ENCODE measurements at regions not wholly inside any gene's neighbourhood (a gene's known extent, or its start where the extent isn't known, plus 50 kb on each side); places are given as distances from the start of the nearest gene placed in this dataset.

DNA sequence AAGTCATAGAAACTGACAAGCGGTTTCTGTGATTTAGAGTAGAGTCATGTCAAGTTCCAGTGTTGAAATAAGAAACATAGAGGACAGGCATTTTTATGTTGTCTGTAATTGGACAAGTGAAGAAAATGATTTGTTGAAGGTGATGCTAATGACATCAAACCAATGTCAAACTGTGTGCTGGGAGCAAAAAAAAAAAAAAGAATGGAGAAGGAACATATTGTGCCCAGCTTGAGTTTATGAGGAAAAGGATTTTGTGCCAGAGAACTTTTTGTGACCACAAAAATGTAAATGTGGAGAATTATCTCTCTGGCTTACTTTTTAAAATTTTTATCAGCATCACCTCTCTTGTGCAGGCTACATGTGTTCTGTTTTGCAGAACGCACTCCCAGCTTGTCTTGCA is 495.7 kb downstream of the RAPGEF2 start:
- Mint-ChIP-seq H3K27ac (no peak overlapping the region), H3K36me3 (ENCODE audit: insufficient read depth) (no peaks in the 10 kb centered on the region), H3K27me3 (no peaks in the 10 kb centered on the region), H3K9me3 (ENCODE audit: low read depth) (no peaks in the 10 kb centered on the region), H3K4me3 (ENCODE audit: low read depth) (no peak overlapping the region), H3K4me1 (ENCODE audit: low read depth) (peaks cover 9% of the 10 kb centered on the region)
- TF ChIP-seq, protein P1, sequence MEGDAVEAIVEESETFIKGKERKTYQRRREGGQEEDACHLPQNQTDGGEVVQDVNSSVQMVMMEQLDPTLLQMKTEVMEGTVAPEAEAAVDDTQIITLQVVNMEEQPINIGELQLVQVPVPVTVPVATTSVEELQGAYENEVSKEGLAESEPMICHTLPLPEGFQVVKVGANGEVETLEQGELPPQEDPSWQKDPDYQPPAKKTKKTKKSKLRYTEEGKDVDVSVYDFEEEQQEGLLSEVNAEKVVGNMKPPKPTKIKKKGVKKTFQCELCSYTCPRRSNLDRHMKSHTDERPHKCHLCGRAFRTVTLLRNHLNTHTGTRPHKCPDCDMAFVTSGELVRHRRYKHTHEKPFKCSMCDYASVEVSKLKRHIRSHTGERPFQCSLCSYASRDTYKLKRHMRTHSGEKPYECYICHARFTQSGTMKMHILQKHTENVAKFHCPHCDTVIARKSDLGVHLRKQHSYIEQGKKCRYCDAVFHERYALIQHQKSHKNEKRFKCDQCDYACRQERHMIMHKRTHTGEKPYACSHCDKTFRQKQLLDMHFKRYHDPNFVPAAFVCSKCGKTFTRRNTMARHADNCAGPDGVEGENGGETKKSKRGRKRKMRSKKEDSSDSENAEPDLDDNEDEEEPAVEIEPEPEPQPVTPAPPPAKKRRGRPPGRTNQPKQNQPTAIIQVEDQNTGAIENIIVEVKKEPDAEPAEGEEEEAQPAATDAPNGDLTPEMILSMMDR (IDR thresholded peaks at IDR 0.05; ENCODE audit: unreplicated experiment) = no peak
- DNase-seq (ENCODE audit: low spot score, unreplicated experiment) = no peak

DNA sequence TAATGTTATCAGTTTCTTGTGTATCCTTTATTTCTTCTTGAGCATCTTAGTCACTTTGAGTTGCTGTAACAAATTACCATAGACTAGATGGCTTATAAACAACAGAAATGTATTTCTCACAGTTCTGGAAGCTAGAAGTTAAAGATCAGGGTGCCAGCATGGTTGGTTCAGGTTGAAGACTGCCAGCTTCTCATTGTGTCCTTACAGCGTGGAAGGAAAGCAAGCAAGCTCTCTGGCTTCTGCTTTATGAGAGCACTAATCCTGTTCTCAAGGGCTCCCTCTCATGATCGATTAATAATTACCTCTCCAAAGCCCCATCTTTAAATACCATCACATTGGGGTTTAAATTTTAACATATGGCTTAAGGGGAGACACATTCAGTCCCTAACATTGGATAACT is 497.2 kb downstream of the RAPGEF2 start:
- H3K27me3 Mint-ChIP-seq = no peaks in the 10 kb centered on the region
- H3K4me1 Mint-ChIP-seq (ENCODE audit: low read depth) = peaks cover 5% of the 10 kb centered on the region
- no peak for DNase-seq (ENCODE audit: low spot score, unreplicated experiment)
- H3K4me3 Mint-ChIP-seq (ENCODE audit: low read depth) = no peak overlapping the region
- no peaks in the 10 kb centered on the region for H3K36me3 Mint-ChIP-seq (ENCODE audit: insufficient read depth)
- TF ChIP-seq, protein P1 (IDR thresholded peaks at IDR 0.05; ENCODE audit: unreplicated experiment) = no peak
- no peak overlapping the region for H3K27ac Mint-ChIP-seq
- no peaks in the 10 kb centered on the region for H3K9me3 Mint-ChIP-seq (ENCODE audit: low read depth)

DNA sequence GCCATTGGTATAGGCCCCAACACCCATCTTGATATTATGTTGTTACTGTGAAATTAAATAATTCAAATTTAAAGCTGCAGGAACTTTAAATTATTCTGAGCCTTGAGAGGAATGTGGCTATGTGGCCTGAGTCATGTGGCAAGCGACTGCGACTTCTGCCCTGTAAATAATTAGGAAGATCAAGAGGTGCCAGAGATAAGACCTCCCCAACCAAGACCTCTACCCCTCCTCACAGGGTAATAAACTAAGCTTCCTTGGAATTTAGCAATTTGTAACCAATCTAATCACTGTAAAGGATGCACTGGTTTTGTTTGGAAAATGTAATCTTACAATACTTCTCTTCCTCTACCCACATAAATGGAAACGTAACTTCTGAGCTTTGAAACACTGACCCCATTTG is 501.9 kb downstream of the RAPGEF2 start:
- TF ChIP-seq, protein P1 (IDR thresholded peaks at IDR 0.05; ENCODE audit: unreplicated experiment) = no peak
- H3K27ac Mint-ChIP-seq = no peak overlapping the region
- H3K4me1 Mint-ChIP-seq (ENCODE audit: low read depth) = peaks cover 3% of the 10 kb centered on the region
- no peak for DNase-seq (ENCODE audit: low spot score, unreplicated experiment)
- no peaks in the 10 kb centered on the region for H3K27me3 Mint-ChIP-seq
- peaks cover 11% of the 10 kb centered on the region for H3K9me3 Mint-ChIP-seq (ENCODE audit: low read depth)
- no peak overlapping the region for H3K4me3 Mint-ChIP-seq (ENCODE audit: low read depth)
- H3K36me3 Mint-ChIP-seq (ENCODE audit: insufficient read depth) = peaks cover 1% of the 10 kb centered on the region

DNA sequence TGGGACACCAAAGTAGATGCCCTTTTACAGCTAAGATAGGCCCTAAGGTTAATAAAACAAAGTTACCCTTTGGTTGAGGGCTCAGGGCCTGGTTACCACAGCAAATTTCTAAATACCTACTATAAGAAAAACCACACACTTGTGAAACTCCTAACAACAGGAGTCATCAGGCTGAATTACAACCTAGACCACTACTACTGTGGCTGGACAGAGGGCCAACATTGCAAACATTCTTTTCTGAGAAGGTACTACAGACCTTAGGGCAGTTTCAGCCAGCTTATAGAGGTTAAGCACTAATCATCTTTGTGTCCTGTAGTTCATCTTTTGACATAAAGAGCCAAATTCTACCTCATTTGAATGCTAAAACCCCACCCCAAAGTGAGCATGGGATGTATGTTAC is 504.0 kb downstream of the RAPGEF2 start:
- TF ChIP-seq, protein P1 (IDR thresholded peaks at IDR 0.05; ENCODE audit: unreplicated experiment) = no peak
- Mint-ChIP-seq H3K4me3 (ENCODE audit: low read depth) (no peak overlapping the region), H3K27ac (no peak overlapping the region), H3K27me3 (no peaks in the 10 kb centered on the region), H3K9me3 (ENCODE audit: low read depth) (peaks cover 11% of the 10 kb centered on the region), H3K4me1 (ENCODE audit: low read depth) (no peaks in the 10 kb centered on the region), H3K36me3 (ENCODE audit: insufficient read depth) (peaks cover 1% of the 10 kb centered on the region)
- no peak for DNase-seq (ENCODE audit: low spot score, unreplicated experiment)

DNA sequence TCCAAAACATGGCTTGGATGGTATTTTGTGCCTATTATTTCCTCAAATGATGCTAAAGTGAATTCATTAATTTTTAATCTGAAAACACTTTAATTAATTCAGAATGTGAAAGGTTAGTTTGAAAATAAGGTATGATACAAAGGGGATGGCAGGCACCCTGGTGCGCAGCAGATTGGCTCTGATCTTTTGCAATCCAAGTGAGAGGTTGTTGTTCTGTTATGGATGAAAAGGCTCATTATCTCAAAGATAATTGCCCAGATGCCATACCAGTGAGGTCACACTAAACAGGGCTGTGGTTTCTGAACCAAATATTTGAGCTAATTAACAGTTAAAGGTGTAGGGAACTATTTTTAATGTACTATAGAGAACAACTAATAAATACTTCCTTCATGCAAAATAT is 504.9 kb downstream of the RAPGEF2 start:
- DNase-seq (ENCODE audit: low spot score, unreplicated experiment) = no peak
- TF ChIP-seq, protein P1 (IDR thresholded peaks at IDR 0.05; ENCODE audit: unreplicated experiment) = no peak
- H3K27me3 Mint-ChIP-seq = no peaks in the 10 kb centered on the region
- H3K4me3 Mint-ChIP-seq (ENCODE audit: low read depth) = no peak overlapping the region
- H3K4me1 Mint-ChIP-seq (ENCODE audit: low read depth) = no peaks in the 10 kb centered on the region
- H3K27ac Mint-ChIP-seq = no peak overlapping the region
- peaks cover 1% of the 10 kb centered on the region for H3K36me3 Mint-ChIP-seq (ENCODE audit: insufficient read depth)
- peaks cover 18% of the 10 kb centered on the region for H3K9me3 Mint-ChIP-seq (ENCODE audit: low read depth)

All from progenitor cell of endocrine pancreas (in vitro differentiated cells).